Gastroesophageal sphincter (tissue), 3 donors: ENCODE measurements at regions not wholly inside any gene's neighbourhood (a gene's known extent, or its start where the extent isn't known, plus 50 kb on each side); places are given as distances from the start of the nearest gene placed in this dataset.

ENCODE experiments used
- EP300 ChIP-seq: sonication (generic); formaldehyde crosslinking; IDR thresholded peaks from one replicate; pipeline ENCODE4 v1.6.1; 2017; ENCODE audit warnings: antibody characterized with exemption, mild to moderate bottlenecking
- POLR2A ChIP-seq, 2 donors: fragments of 450-650 bp; IDR thresholded peaks; one replicate each; pipeline ENCODE4 v1.6.1; 2017; ENCODE audit warnings: antibody characterized with exemption in 2 of 2, mild to moderate bottlenecking in 2 of 2, moderate library complexity in 1 of 2
- POLR2AphosphoS5 ChIP-seq: sonication (generic); formaldehyde crosslinking; IDR thresholded peaks from one replicate; pipeline ENCODE4 v1.6.1; 2017; ENCODE audit warnings: antibody characterized with exemption
- TF ChIP-seq, protein P1 (sequence below), 4 experiments: fragments of 200-600 bp in 2 of 4; fragments of 450-650 bp in 2 of 4; sonication (generic) in 1 of 4; IDR thresholded peaks; one replicate each; pipeline ENCODE4 v1.5.1; 2017 to 2019; ENCODE audit warnings: antibody characterized with exemption in 4 of 4, mild to moderate bottlenecking in 2 of 4, moderate library complexity in 2 of 4

DNA sequence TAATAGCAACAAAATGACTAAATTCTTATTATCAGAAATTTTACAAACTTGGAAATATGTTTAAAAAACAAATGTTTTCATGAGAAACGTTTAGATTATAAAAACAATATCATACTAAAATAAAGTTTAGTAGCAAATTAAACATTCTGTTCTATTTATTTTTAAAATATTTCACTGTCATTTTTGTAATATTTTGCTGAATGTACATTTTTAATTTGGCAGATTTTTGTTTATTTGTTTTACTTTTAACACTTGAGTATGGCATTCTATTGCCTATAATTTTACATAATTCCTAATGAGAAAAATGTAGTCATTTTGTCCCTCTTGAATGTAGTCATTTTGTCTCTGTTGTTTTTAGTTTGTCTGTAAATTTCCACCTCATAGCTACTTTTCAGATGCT, 1400.2 kb downstream of the GRIK2 start:
- TF ChIP-seq POLR2A (IDR thresholded peaks at IDR 0.05) (no peak), POLR2AphosphoS5 (no peak), EP300 (no peak)
- TF ChIP-seq, protein P1, sequence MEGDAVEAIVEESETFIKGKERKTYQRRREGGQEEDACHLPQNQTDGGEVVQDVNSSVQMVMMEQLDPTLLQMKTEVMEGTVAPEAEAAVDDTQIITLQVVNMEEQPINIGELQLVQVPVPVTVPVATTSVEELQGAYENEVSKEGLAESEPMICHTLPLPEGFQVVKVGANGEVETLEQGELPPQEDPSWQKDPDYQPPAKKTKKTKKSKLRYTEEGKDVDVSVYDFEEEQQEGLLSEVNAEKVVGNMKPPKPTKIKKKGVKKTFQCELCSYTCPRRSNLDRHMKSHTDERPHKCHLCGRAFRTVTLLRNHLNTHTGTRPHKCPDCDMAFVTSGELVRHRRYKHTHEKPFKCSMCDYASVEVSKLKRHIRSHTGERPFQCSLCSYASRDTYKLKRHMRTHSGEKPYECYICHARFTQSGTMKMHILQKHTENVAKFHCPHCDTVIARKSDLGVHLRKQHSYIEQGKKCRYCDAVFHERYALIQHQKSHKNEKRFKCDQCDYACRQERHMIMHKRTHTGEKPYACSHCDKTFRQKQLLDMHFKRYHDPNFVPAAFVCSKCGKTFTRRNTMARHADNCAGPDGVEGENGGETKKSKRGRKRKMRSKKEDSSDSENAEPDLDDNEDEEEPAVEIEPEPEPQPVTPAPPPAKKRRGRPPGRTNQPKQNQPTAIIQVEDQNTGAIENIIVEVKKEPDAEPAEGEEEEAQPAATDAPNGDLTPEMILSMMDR (IDR thresholded peaks at IDR 0.05), result no peak
